Tibial artery (tissue), 4 donors: ENCODE measurements at regions not wholly inside any gene's neighbourhood (a gene's known extent, or its start where the extent isn't known, plus 50 kb on each side); places are given as distances from the start of the nearest gene placed in this dataset.

Experiments
- DNase-seq, 2 donors: peaks; one replicate each; pipeline ENCODE4 v3.0.0-alpha.2; 2019
- H3K27ac ChIP-seq, 2 donors: fragments of 200-600 bp; sonication (generic) in 1 of 2; 1 replicate in 1 of 2; 2 replicates in 1 of 2; pipeline ENCODE4 v1.5.1; 2018 to 2019; ENCODE audit warnings: mild to moderate bottlenecking in 1 of 2
- H3K27me3 ChIP-seq, 2 donors: fragments of 200-600 bp; sonication (generic) in 1 of 2; one replicate each; pipeline versions ENCODE4 v1.5.1 to v1.6.0; 2016 to 2019
- H3K36me3 ChIP-seq, 3 donors: fragments of 200-600 bp; sonication (generic) in 2 of 3; one replicate each; pipeline ENCODE4 v1.5.1; 2016 to 2019; ENCODE audit warnings: mild to moderate bottlenecking in 2 of 3
- H3K4me1 ChIP-seq, 4 donors: fragments of 200-600 bp; sonication (generic) in 2 of 4; 1 replicate in 3 of 4; 2 replicates in 1 of 4; pipeline ENCODE4 v1.5.1; 2016 to 2019
- H3K4me3 ChIP-seq, 2 donors: fragments of 200-600 bp; sonication (generic) in 1 of 2; 1 replicate in 1 of 2; 2 replicates in 1 of 2; pipeline ENCODE4 v1.5.1; 2018 to 2019; ENCODE audit warnings: mild to moderate bottlenecking in 2 of 2
- H3K9me3 ChIP-seq, 3 donors: fragments of 200-600 bp; sonication (generic) in 1 of 3; one replicate each; pipeline ENCODE4 v1.5.1; 2016 to 2019
- CTCF ChIP-seq, 2 experiments: fragments of 200-600 bp in 1 of 2; fragments of 450-650 bp in 1 of 2; IDR thresholded peaks; one replicate each; pipeline ENCODE4 v1.5.1; 2017 to 2019; ENCODE audit warnings: antibody characterized with exemption in 2 of 2, mild to moderate bottlenecking in 1 of 2, moderate library complexity in 1 of 2
- intact Hi-C: fragments of 100-400 bp; cut with DNase I; formaldehyde crosslinking; loops from one replicate; pipeline ENCODE4 v1.15.0; 2023; ENCODE audit warnings: low total_unique reads

- H3K27me3 ChIP-seq: peaks cover 0 to 11% of the 10 kb centered on the region in 2 donors
- H3K4me3 ChIP-seq: no peak overlapping the region
- DNase-seq: no peak
- no peak for TF ChIP-seq CTCF (IDR thresholded peaks at IDR 0.05)
- H3K27ac ChIP-seq: no peak overlapping the region
- intact Hi-C loops: no loop called here
- H3K4me1 ChIP-seq: peaks cover 0 to 7% (median 0%) of the 10 kb centered on the region in 4 donors
- no peaks in the 10 kb centered on the region for H3K36me3 ChIP-seq
- peaks cover 4 to 13% (median 8%) of the 10 kb centered on the region in 3 donors for H3K9me3 ChIP-seq
Measured at GRCh38 chr20:57003012-57003411, 263.4 kb downstream of the BMP7 start.

- Histone ChIP-seq H3K27ac (no peak overlapping the region), H3K27me3 (peaks cover 0 to 14% of the 10 kb centered on the region in 2 donors), H3K4me3 (no peak overlapping the region), H3K9me3 (no peaks in the 10 kb centered on the region), H3K4me1 (peaks cover 0 to 7% (median 0%) of the 10 kb centered on the region in 4 donors), H3K36me3 (no peaks in the 10 kb centered on the region)
- intact Hi-C loops: no loop called here
- no peak for TF ChIP-seq CTCF (IDR thresholded peaks at IDR 0.05)
- no peak for DNase-seq
Measured at GRCh38 chr20:57004416-57004815, 262.0 kb downstream of the BMP7 start.

GRCh38 chr20:57004951-57005933 lies 261.2 kb downstream of the BMP7 start:
- peaks cover 0 to 18% of the 10 kb centered on the region in 2 donors for H3K27me3 ChIP-seq
- H3K9me3 ChIP-seq: no peaks in the 10 kb centered on the region
- no peak for DNase-seq
- H3K4me3 ChIP-seq: no peak overlapping the region
- H3K36me3 ChIP-seq: no peaks in the 10 kb centered on the region
- no peak overlapping the region for H3K27ac ChIP-seq
- H3K4me1 ChIP-seq: peaks cover 0 to 7% (median 0%) of the 10 kb centered on the region in 4 donors
- TF ChIP-seq CTCF (IDR thresholded peaks at IDR 0.05): no peak
- intact Hi-C loops: no loop called here

GRCh38 chr20:57006411-57007170 lies 259.9 kb downstream of the BMP7 start:
- no peaks in the 10 kb centered on the region for H3K9me3 ChIP-seq
- H3K4me3 ChIP-seq: no peak overlapping the region
- no peak for DNase-seq
- TF ChIP-seq CTCF (IDR thresholded peaks at IDR 0.05): no peak
- no peak overlapping the region for H3K27ac ChIP-seq
- no peaks in the 10 kb centered on the region for H3K36me3 ChIP-seq
- H3K27me3 ChIP-seq: peaks cover 0 to 24% of the 10 kb centered on the region in 2 donors
- peaks cover 0 to 7% (median 0%) of the 10 kb centered on the region in 4 donors for H3K4me1 ChIP-seq
- intact Hi-C loops: no loop called here

GRCh38 chr20:57007171-57007540 lies 259.3 kb downstream of the BMP7 start:
- intact Hi-C loops: no loop called here
- H3K27ac ChIP-seq: no peak overlapping the region
- H3K4me3 ChIP-seq: no peak overlapping the region
- H3K36me3 ChIP-seq: no peaks in the 10 kb centered on the region
- TF ChIP-seq CTCF (IDR thresholded peaks at IDR 0.05): no peak
- no peak for DNase-seq
- H3K9me3 ChIP-seq: no peaks in the 10 kb centered on the region
- H3K4me1 ChIP-seq: peaks cover 0 to 7% (median 0%) of the 10 kb centered on the region in 4 donors
- peaks cover 0 to 25% of the 10 kb centered on the region in 2 donors for H3K27me3 ChIP-seq
